GM12873 (cell line): ENCODE measurements at regions not wholly inside any gene's neighbourhood (a gene's known extent, or its start where the extent isn't known, plus 50 kb on each side); places are given as distances from the start of the nearest gene placed in this dataset.

Source experiments
- TF ChIP-seq, protein P1 (sequence below): IDR thresholded peaks from 2 replicates; pipeline ENCODE4 v1.5.1; 2012; ENCODE audit warnings: low read depth, mild to moderate bottlenecking, moderate library complexity, low read length, control low read depth; ENCODE audit not compliant: insufficient read depth; ENCODE audit errors: missing control alignments

DNA sequence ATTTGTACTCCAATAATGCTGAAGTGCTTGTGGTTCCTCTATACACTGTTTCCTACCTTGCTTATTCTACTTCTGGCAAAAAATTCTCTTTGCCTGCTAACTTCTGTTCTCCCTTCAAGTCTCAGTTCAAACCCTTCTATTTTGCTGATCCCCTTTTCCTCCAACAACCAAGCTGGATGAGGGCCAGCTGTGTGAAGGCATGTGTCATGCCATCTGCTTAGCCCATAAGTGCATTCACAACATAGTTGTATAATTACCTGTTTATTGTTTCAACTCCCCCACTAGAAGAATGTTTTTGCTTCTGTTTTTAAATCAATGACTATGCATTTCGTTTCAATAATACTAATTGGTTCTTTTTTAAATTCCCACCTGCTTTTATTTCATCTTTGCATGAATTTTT, 1951.4 kb upstream of the WWC1 start:
- TF ChIP-seq, protein P1, sequence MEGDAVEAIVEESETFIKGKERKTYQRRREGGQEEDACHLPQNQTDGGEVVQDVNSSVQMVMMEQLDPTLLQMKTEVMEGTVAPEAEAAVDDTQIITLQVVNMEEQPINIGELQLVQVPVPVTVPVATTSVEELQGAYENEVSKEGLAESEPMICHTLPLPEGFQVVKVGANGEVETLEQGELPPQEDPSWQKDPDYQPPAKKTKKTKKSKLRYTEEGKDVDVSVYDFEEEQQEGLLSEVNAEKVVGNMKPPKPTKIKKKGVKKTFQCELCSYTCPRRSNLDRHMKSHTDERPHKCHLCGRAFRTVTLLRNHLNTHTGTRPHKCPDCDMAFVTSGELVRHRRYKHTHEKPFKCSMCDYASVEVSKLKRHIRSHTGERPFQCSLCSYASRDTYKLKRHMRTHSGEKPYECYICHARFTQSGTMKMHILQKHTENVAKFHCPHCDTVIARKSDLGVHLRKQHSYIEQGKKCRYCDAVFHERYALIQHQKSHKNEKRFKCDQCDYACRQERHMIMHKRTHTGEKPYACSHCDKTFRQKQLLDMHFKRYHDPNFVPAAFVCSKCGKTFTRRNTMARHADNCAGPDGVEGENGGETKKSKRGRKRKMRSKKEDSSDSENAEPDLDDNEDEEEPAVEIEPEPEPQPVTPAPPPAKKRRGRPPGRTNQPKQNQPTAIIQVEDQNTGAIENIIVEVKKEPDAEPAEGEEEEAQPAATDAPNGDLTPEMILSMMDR, result no peak

DNA sequence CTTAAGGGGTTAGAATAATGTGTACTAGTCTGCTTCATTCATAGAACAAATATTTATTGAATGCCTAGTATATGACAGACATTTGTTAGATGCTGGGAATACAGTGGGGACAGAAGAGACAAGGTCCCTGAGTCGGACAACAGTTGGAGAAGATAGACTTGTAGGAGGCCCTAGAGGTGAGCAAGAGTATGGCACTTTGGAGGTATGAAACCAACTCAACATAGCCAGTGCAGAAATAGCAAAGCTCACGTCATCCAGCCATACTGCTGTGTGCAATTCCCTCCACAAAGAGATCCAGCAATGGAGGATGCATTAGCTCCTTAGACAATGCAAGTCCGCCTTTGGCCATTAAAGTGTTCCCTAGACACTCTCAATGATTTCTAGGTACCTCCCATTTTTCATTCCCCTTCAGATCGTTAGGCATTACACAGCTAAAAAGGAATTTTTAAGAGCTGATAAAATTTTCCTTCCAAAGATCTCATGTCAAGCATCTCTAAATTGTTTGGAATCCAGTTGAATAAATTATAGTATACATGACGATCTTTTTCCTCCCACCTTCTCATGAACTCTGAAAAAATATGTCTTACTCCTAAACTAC, 1949.6 kb upstream of the WWC1 start:
- TF ChIP-seq, protein P1, result peak; percentile 44

DNA sequence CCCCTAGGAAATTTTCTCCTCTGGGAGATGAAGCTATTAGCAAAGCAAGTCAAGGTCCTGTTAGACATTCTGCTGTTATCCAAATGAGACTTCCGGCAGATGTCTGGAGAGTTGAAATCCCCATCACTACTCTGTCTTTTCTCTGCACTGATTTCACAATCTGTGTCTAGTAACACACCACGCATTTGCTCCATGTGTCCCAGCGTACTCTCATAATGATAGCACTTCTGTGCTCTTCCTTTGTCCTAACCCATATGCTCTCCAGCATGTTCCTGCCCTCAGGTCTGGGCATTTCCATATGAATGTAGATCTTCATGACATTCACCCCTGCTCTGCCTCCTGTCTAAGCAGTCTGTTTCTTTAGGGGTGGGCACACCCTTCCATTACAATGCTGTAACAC, 1949.0 kb upstream of the WWC1 start:
- TF ChIP-seq, protein P1, result no peak

DNA sequence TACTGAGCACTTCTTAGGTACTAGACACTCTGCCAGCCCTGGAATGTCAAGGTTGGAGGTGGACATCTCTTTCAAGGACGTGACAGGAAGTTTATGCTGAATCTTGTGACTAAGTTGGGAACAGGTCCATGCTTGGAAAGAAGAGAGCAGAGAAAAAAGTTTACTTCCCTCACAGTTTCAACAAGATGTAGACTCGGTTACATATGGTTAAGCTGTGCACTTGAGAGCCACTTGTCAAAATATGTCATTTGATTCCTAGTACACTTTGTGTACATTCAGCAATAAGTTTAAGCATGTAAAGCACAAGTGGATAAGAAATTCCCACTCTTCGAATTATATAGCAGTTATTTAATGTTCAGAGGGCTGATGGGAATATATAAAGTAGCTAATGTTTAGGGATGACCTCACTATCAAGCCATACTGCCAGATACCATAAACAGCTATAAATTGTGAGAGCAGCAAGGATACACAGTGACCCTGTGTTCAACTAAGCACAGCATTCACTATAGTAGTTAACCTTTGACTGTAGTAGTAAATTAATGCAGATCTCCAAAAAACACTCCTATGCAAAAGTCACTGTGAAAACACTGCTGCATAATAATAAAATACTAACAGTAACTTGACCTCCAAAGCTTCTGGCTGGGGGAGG, 1944.6 kb upstream of the WWC1 start:
- TF ChIP-seq, protein P1, result no peak

DNA sequence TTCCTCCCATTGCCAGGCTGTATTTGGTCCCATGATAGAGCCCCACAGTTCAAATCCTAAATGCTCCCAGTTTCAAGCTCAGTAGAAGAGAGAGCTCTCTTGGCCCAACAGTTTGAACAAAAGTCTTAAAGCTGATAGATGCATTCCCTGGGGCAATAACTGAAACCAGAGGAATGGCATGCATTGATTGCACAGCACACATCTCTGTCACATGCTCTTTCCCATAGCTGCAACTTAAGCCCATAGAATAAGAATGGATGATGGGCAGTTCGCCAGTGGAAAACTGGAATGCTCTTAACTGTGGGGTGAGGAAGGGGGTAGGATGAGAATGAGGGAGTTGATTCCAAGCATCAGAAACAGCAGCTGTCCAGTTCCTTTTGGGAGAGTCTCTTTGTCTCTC, 1942.4 kb upstream of the WWC1 start:
- TF ChIP-seq, protein P1, result no peak

DNA sequence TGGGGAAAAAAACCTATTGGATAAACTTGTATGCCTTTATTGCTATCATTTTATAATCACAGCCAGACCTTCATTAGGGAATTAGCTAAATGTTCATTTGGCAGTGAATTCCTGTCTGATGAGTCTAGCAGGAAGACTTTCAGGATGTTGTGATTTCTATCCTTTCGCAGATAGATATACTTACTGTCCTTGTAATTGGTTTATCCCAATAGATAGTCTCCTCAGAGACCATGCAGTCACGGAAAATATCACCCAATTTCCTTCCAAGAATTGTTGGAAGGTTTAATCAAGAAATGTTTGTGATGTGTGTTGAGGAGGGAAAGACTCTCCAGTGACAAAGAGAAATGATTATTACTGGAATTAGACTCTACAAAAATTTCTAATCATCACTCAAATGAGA, 1937.9 kb upstream of the WWC1 start:
- TF ChIP-seq, protein P1, result no peak

DNA sequence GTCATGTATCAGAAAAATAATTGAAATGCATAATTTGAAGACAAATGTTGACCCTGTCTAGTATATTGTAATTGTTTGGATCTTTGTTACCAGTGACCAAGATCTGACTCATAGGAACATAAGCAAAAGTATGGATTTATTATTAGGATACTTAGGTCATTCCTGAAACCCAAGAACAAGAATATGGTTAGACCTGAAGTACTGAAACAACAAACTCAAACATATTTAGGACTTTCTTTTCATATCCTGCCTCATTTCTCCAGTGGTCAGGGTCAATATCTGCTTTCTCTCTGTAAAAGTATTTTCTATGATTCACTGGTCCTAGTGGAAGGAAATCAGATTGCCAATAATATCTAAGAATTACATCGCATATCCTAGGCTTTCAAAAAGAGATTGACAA, 1937.1 kb upstream of the WWC1 start:
- TF ChIP-seq, protein P1, result no peak
